Lower lobe of right lung (tissue), 2 donors: ENCODE measurements at regions not wholly inside any gene's neighbourhood (a gene's known extent, or its start where the extent isn't known, plus 50 kb on each side); places are given as distances from the start of the nearest gene placed in this dataset.

ENCODE experiments used
- ATAC-seq, 2 donors: fragments of 200-7000 bp; cut with Tn5 transposase; one replicate each; pipeline ENCODE4 v1.9.1; 2020 to 2022; ENCODE audit warnings: mild to moderate bottlenecking in 2 of 2, moderate library complexity in 2 of 2
- DNase-seq: peaks from one replicate; pipeline ENCODE4 v3.0.0-alpha.2; 2020
- H3K27ac ChIP-seq: fragments of 200-600 bp; one replicate; pipeline ENCODE4 v1.8.0; 2022
- H3K27me3 ChIP-seq: fragments of 200-600 bp; one replicate; pipeline ENCODE4 v1.8.0; 2022; ENCODE audit warnings: low read depth
- H3K36me3 ChIP-seq: fragments of 200-600 bp; one replicate; pipeline ENCODE4 v1.8.0; 2022; ENCODE audit warnings: mild to moderate bottlenecking
- H3K4me1 ChIP-seq: fragments of 200-600 bp; one replicate; pipeline ENCODE4 v1.8.0; 2022
- H3K4me3 ChIP-seq: fragments of 200-600 bp; one replicate; pipeline ENCODE4 v1.8.0; 2022; ENCODE audit warnings: mild to moderate bottlenecking
- H3K9me3 ChIP-seq: fragments of 200-600 bp; one replicate; pipeline ENCODE4 v1.8.0; 2022
- intact Hi-C: fragments of 100-400 bp; cut with DNase I; formaldehyde crosslinking; loops from one replicate; pipeline ENCODE4 v1.11.0; 2022
- TF ChIP-seq, protein P1 (sequence below): fragments of 200-600 bp; IDR thresholded peaks from one replicate; pipeline ENCODE4 v1.8.0; 2022; ENCODE audit warnings: antibody characterized with exemption, mild to moderate bottlenecking
- donor health status: DM: no; HTN: yes; CAD: no; lungs with severe emphysema.

DNA sequence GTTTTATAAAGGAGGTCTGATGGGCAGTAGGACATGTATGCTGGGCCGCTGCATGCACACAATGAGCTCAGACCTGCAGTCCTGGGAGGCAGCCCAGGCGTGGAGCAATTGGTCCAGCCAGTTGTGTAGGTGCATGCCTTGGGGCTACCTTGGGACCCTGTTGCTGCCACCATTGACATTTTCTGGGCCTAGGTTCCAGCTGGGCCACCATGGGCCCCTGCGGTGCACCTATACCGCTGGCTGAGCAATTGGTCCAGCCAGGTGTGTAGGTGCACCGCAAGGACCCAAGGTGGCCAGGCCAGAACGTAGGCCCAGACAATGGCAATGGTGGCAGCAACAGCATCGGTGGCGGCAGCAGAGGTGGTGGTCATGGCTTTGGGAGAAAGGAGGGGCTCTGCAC lies 143.9 kb downstream of the PXDC1 start:
- Histone ChIP-seq H3K4me3 (no peak overlapping the region), H3K27me3 (no peaks in the 10 kb centered on the region), H3K4me1 (no peaks in the 10 kb centered on the region), H3K9me3 (peaks cover 2% of the 10 kb centered on the region), H3K36me3 (no peaks in the 10 kb centered on the region), H3K27ac (no peak overlapping the region)
- intact Hi-C loops = no loop called here
- ATAC-seq (no peak), DNase-seq (no peak)
- TF ChIP-seq, protein P1, sequence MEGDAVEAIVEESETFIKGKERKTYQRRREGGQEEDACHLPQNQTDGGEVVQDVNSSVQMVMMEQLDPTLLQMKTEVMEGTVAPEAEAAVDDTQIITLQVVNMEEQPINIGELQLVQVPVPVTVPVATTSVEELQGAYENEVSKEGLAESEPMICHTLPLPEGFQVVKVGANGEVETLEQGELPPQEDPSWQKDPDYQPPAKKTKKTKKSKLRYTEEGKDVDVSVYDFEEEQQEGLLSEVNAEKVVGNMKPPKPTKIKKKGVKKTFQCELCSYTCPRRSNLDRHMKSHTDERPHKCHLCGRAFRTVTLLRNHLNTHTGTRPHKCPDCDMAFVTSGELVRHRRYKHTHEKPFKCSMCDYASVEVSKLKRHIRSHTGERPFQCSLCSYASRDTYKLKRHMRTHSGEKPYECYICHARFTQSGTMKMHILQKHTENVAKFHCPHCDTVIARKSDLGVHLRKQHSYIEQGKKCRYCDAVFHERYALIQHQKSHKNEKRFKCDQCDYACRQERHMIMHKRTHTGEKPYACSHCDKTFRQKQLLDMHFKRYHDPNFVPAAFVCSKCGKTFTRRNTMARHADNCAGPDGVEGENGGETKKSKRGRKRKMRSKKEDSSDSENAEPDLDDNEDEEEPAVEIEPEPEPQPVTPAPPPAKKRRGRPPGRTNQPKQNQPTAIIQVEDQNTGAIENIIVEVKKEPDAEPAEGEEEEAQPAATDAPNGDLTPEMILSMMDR = no peak

DNA sequence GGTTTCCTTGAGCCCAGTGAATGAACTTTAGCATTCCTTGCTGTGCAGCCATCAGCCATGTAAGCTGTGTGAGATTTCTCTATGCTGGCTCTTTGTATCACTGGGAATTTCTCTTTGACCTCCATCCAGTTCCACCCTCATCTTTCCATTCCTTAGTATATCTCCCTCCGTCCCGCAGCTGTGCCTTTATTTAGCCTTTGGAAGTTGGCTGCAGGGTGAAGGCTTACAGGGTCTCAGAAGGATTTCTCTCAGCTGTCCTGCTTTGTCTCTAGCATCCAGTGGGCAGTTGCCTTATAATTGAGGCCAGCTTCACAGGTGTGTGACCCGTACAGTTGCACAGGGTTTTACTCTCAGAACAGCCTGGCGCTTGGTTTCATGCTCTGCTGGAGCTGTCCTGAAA lies 144.3 kb downstream of the PXDC1 start:
- Histone ChIP-seq H3K4me1 (no peaks in the 10 kb centered on the region), H3K4me3 (no peak overlapping the region), H3K9me3 (peaks cover 6% of the 10 kb centered on the region), H3K27ac (no peak overlapping the region), H3K27me3 (no peaks in the 10 kb centered on the region), H3K36me3 (no peaks in the 10 kb centered on the region)
- ATAC-seq (no peak), DNase-seq (no peak)
- TF ChIP-seq, protein P1 = no peak
- intact Hi-C loops = no loop called here

DNA sequence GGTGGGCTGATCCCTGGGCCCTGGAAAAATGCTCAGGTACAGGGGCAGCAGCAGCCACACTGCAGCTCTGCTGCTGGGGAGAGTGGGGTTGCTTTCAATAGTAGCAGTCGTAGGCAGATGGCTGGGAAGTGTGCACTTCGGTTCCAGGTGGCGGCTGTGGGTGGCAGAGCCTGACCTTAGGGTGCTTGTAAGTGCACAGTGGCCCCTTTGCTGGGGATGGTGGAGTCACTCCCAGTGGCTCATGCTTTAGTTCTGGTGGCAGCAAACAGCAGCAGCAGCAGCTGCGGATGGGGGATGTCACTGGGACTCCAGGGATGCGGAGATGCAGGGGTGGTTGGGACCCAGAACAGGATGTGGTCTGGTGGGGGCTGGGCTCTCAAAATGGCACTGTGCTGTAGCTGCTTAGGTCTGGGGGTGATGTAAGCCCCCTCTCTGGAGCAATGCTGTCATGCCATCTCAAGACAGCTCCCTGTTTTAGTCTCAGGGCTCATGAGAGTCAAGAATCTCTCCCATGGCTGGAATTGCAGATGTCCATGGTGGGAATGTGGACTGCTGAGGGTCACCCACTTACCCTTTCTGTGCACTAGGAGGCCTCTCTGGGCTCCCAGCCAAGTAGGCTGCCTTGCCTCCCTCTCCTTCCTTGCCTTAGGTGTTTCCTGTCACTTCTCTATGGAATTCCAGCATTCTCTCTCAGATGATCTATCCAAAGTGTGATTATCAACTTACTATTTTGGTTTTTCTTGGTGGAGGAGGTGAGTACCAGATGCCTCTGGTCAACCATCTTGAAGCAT lies 146.7 kb upstream of the SLC22A23 start:
- H3K4me3 ChIP-seq = no peak overlapping the region
- no peak overlapping the region for H3K27ac ChIP-seq
- H3K4me1 ChIP-seq = no peaks in the 10 kb centered on the region
- intact Hi-C loops = no loop called here
- no peaks in the 10 kb centered on the region for H3K27me3 ChIP-seq
- TF ChIP-seq, protein P1 = no peak
- ATAC-seq (no peak), DNase-seq (no peak)
- H3K9me3 ChIP-seq = peaks cover 20% of the 10 kb centered on the region
- no peaks in the 10 kb centered on the region for H3K36me3 ChIP-seq

DNA sequence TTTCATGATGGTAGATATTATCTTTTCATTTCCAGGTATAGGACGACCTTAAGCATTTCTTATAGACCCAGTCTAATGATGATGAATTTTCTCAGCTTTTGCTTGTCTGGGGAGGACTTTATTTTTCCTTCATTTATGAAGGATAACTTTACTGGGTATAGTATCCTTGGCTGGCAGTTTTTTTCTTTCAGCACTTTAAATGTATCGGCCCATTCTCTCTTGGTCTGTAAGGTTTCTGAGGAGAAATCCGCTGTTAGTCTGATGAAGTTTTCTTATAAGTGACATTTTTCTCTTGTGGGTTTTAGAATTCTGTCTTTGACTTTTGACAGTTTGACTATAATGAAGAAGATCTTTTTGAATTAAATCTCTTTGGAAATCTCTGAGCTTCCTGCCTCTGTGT lies 144.7 kb upstream of the SLC22A23 start:
- H3K4me3 ChIP-seq = no peak overlapping the region
- ATAC-seq (no peak), DNase-seq (no peak)
- no peaks in the 10 kb centered on the region for H3K36me3 ChIP-seq
- intact Hi-C loops = no loop called here
- TF ChIP-seq, protein P1 = no peak
- H3K27ac ChIP-seq = no peak overlapping the region
- no peaks in the 10 kb centered on the region for H3K27me3 ChIP-seq
- H3K9me3 ChIP-seq = peaks cover 20% of the 10 kb centered on the region
- H3K4me1 ChIP-seq = no peaks in the 10 kb centered on the region

DNA sequence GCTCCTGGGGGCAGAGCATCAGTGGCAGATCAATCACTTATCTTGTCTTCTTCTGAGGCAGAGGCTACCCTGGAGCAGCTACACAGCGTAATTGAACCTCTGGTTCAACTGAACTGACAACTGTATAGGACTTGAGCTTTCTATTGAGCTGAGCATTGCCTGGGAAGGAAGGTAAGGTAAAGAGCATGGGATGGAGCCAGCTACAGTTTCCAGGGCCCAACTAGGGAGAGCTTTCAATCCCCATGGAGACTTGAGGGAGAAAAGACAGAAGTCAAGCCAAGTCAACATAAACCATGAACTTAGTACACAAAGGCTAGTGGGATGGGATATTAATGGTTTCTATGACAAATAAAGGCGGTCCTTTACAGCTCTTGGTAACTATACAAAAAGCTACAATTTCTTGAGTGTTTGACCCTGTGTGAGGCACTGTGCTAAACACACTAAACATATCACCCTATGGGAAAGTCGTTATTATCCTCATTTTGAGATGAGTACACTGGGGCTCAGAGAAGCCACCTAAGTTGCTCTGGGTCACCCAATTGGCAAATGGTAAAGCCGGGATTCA lies 140.7 kb upstream of the SLC22A23 start:
- H3K27ac ChIP-seq = no peak overlapping the region
- ATAC-seq (no peak), DNase-seq (no peak)
- no peaks in the 10 kb centered on the region for H3K4me1 ChIP-seq
- H3K9me3 ChIP-seq = peaks cover 18% of the 10 kb centered on the region
- intact Hi-C loops = no loop called here
- TF ChIP-seq, protein P1 = no peak
- no peak overlapping the region for H3K4me3 ChIP-seq
- no peaks in the 10 kb centered on the region for H3K27me3 ChIP-seq
- no peaks in the 10 kb centered on the region for H3K36me3 ChIP-seq
